ENCODE measurements at regions not wholly inside any gene's neighbourhood (a gene's known extent, or its start where the extent isn't known, plus 50 kb on each side); places are given as distances from the start of the nearest gene placed in this dataset.
"Not testable (repeated sequence)": the region's sequence is repeated elsewhere in the genome, so short reads cannot be mapped to it uniquely, and the experiment has no call there.

GRCh38 chr15:89026167-89026566 lies 62.1 kb upstream of the ABHD2 start:
- TF ChIP-seq CTCF (IDR thresholded peaks at IDR 0.05; ENCODE audit: low read length, missing control alignments) = no peak
- DNase-seq (ENCODE audit: low read depth) = no peak
- no peak overlapping the region for H3K4me3 ChIP-seq (replicated peaks; ENCODE audit: low read depth, low read length)

- no peak for DNase-seq (ENCODE audit: low read depth)
- H3K4me3 ChIP-seq (replicated peaks; ENCODE audit: low read depth, low read length) = no peak overlapping the region
- no peak for TF ChIP-seq CTCF (IDR thresholded peaks at IDR 0.05; ENCODE audit: low read length, missing control alignments)
Observed at GRCh38 chr15:89028036-89028435, 60.2 kb upstream of the ABHD2 start.

- DNase-seq (ENCODE audit: low read depth) = no peak
- no peak overlapping the region for H3K4me3 ChIP-seq (replicated peaks; ENCODE audit: low read depth, low read length)
- TF ChIP-seq CTCF (IDR thresholded peaks at IDR 0.05; ENCODE audit: low read length, missing control alignments) = no peak
Observed at GRCh38 chr15:89030311-89030710, 57.9 kb upstream of the ABHD2 start.

GRCh38 chr15:89031637-89032285 lies 56.5 kb upstream of the ABHD2 start:
- not testable (repeated sequence) for DNase-seq (ENCODE audit: low read depth); H3K4me3 ChIP-seq (replicated peaks; ENCODE audit: low read depth, low read length)

DNA sequence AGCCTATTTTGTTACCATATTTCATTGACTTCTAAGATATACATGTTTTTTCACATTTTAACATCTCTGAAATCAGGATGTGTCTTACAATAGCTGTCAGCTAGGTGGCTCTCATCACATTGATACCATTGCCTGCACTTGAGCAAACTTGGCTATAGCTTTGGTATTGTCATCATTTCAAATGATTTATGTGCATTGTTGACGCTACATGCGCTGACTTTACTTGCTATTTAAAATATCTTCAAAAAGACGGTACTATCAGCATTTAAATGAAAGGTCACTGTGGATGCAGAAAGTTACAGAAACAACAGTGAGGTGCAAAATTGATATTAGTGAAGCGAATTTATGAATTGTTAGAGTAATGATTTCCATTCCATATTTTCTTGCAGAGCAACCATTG lies 54.0 kb upstream of the ABHD2 start:
- TF ChIP-seq CTCF (IDR thresholded peaks at IDR 0.05; ENCODE audit: low read length, missing control alignments) = peak; percentile 54
- no peak overlapping the region for H3K4me3 ChIP-seq (replicated peaks; ENCODE audit: low read depth, low read length)
- DNase-seq (ENCODE audit: low read depth) = peak; percentile 43

DNA sequence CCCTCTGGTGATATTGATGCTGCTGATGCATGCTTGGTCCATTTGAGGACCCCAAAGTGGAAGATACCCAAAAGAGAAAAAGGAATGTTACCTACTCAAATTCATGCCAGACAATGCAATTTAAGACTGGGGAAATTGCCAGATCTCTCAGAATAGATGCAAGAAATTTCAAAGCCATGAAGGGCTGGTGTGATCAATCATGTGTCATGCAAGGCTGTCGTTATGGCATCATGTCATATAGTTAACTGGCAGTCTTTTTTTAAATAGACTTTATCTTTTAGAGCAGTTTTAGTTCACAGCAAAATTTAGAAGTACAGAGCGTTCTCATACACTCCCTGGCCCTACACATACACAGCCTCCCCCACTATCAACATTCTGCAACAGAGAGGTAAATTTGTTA lies 53.1 kb upstream of the ABHD2 start:
- no peak for TF ChIP-seq CTCF (IDR thresholded peaks at IDR 0.05; ENCODE audit: low read length, missing control alignments)
- DNase-seq (ENCODE audit: low read depth) = no peak
- H3K4me3 ChIP-seq (replicated peaks; ENCODE audit: low read depth, low read length) = no peak overlapping the region

DNA sequence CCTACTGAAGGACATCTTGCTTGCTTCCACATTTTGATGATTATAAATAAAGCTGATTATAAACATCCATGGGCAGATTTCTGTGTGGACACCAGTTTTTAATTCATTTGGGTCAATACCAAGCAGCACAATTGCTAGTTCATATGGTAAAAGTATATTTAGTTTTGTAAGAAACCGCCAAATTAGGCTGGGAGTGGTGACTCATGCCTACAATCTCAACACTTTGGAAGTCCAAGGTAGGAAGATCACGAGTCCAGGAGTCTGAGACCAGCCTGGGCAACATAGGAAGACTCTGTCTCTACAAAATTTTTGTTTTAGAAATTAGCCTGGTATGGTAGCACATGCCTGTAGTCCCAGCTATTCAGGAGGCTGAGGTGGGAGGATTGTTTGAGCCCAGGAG lies 52.6 kb upstream of the ABHD2 start:
- no peak for DNase-seq (ENCODE audit: low read depth)
- H3K4me3 ChIP-seq (replicated peaks; ENCODE audit: low read depth, low read length) = no peak overlapping the region
- TF ChIP-seq CTCF (IDR thresholded peaks at IDR 0.05; ENCODE audit: low read length, missing control alignments) = no peak

Measured in fibroblast of pulmonary artery (primary cell).